ENCODE measurements at regions not wholly inside any gene's neighbourhood (a gene's known extent, or its start where the extent isn't known, plus 50 kb on each side); places are given as distances from the start of the nearest gene placed in this dataset.
"Not testable (repeated sequence)": the region's sequence is repeated elsewhere in the genome, so short reads cannot be mapped to it uniquely, and the experiment has no call there.

GRCh38 chr4:13678186-13678924 lies 50.8 kb upstream of the BOD1L1 start:
- Histone ChIP-seq H3K27me3 (ENCODE audit: control insufficient read depth, insufficient read depth, low read length) (no peaks in the 10 kb centered on the region), H3K4me3 (ENCODE audit: low read length) (no peak overlapping the region), H3K4me1 (ENCODE audit: control insufficient read depth, insufficient read depth, low read length) (no peaks in the 10 kb centered on the region), H3K9me3 (replicated peaks; ENCODE audit: low read length) (no peaks in the 10 kb centered on the region), H3K9ac (ENCODE audit: low read depth, low read length) (no peak overlapping the region), H3K36me3 (ENCODE audit: insufficient read depth, low read length) (no peaks in the 10 kb centered on the region), H3K4me2 (ENCODE audit: low read length) (no peak overlapping the region)

GRCh38 chr4:13681570-13681969 lies 54.0 kb upstream of the BOD1L1 start:
- H3K27me3 ChIP-seq (ENCODE audit: control insufficient read depth, insufficient read depth, low read length) = no peaks in the 10 kb centered on the region
- no peak overlapping the region for H3K4me2 ChIP-seq (ENCODE audit: low read length)
- H3K4me3 ChIP-seq (ENCODE audit: low read length) = no peak overlapping the region
- H3K36me3 ChIP-seq (ENCODE audit: insufficient read depth, low read length) = no peaks in the 10 kb centered on the region
- H3K9me3 ChIP-seq (replicated peaks; ENCODE audit: low read length) = no peaks in the 10 kb centered on the region
- H3K9ac ChIP-seq (ENCODE audit: low read depth, low read length) = no peak overlapping the region
- H3K4me1 ChIP-seq (ENCODE audit: control insufficient read depth, insufficient read depth, low read length) = no peaks in the 10 kb centered on the region

GRCh38 chr4:13694256-13694655 lies 66.7 kb upstream of the BOD1L1 start:
- no peak overlapping the region for H3K4me3 ChIP-seq (ENCODE audit: low read length)
- no peaks in the 10 kb centered on the region for H3K9me3 ChIP-seq (replicated peaks; ENCODE audit: low read length)
- peaks cover under 1% of the 10 kb centered on the region for H3K4me1 ChIP-seq (ENCODE audit: control insufficient read depth, insufficient read depth, low read length)
- no peaks in the 10 kb centered on the region for H3K36me3 ChIP-seq (ENCODE audit: insufficient read depth, low read length)
- no peak overlapping the region for H3K4me2 ChIP-seq (ENCODE audit: low read length)
- no peaks in the 10 kb centered on the region for H3K27me3 ChIP-seq (ENCODE audit: control insufficient read depth, insufficient read depth, low read length)
- H3K9ac ChIP-seq (ENCODE audit: low read depth, low read length) = no peak overlapping the region

- no peak overlapping the region for H3K4me2 ChIP-seq (ENCODE audit: low read length)
- H3K4me3 ChIP-seq (ENCODE audit: low read length) = no peak overlapping the region
- no peaks in the 10 kb centered on the region for H3K9me3 ChIP-seq (replicated peaks; ENCODE audit: low read length)
- H3K36me3 ChIP-seq (ENCODE audit: insufficient read depth, low read length) = no peaks in the 10 kb centered on the region
- H3K27me3 ChIP-seq (ENCODE audit: control insufficient read depth, insufficient read depth, low read length) = no peaks in the 10 kb centered on the region
- peaks cover 31% of the 10 kb centered on the region for H3K4me1 ChIP-seq (ENCODE audit: control insufficient read depth, insufficient read depth, low read length)
- no peak overlapping the region for H3K9ac ChIP-seq (ENCODE audit: low read depth, low read length)
Measured at GRCh38 chr4:13698296-13698695, 70.8 kb upstream of the BOD1L1 start.

- H3K9ac ChIP-seq (ENCODE audit: low read depth, low read length) = peak overlapping the region; percentile 51
- H3K36me3 ChIP-seq (ENCODE audit: insufficient read depth, low read length) = no peaks in the 10 kb centered on the region
Measured at GRCh38 chr4:13700021-13700857, 72.7 kb upstream of the BOD1L1 start.

GRCh38 chr4:13700858-13701140 lies 73.3 kb upstream of the BOD1L1 start:
- H3K9me3 ChIP-seq (replicated peaks; ENCODE audit: low read length); H3K4me2 ChIP-seq (ENCODE audit: low read length); H3K27me3 ChIP-seq (ENCODE audit: control insufficient read depth, insufficient read depth, low read length); H3K4me3 ChIP-seq (ENCODE audit: low read length); H3K9ac ChIP-seq (ENCODE audit: low read depth, low read length); H3K36me3 ChIP-seq (ENCODE audit: insufficient read depth, low read length): not testable (repeated sequence)
- H3K4me1 ChIP-seq (ENCODE audit: control insufficient read depth, insufficient read depth, low read length) = peaks cover 34% of the 10 kb centered on the region

More at GRCh38 chr4:13700021-13700857, 72.7 kb upstream of the BOD1L1 start:
- Histone ChIP-seq H3K4me3 (ENCODE audit: low read length) (peak overlapping the region; percentile 35), H3K9me3 (replicated peaks; ENCODE audit: low read length) (no peaks in the 10 kb centered on the region), H3K4me2 (ENCODE audit: low read length) (peak overlapping the region; percentile 72), H3K27me3 (ENCODE audit: control insufficient read depth, insufficient read depth, low read length) (no peaks in the 10 kb centered on the region), H3K4me1 (ENCODE audit: control insufficient read depth, insufficient read depth, low read length) (peaks cover 34% of the 10 kb centered on the region)

GRCh38 chr4:13701937-13702446 lies 74.5 kb upstream of the BOD1L1 start:
- peaks cover 34% of the 10 kb centered on the region for H3K4me1 ChIP-seq (ENCODE audit: control insufficient read depth, insufficient read depth, low read length)

GRCh38 chr4:13703096-13703495 lies 75.6 kb upstream of the BOD1L1 start:
- Histone ChIP-seq H3K36me3 (ENCODE audit: insufficient read depth, low read length) (no peaks in the 10 kb centered on the region), H3K4me2 (ENCODE audit: low read length) (no peak overlapping the region), H3K9me3 (replicated peaks; ENCODE audit: low read length) (no peaks in the 10 kb centered on the region), H3K4me3 (ENCODE audit: low read length) (no peak overlapping the region), H3K27me3 (ENCODE audit: control insufficient read depth, insufficient read depth, low read length) (no peaks in the 10 kb centered on the region), H3K9ac (ENCODE audit: low read depth, low read length) (no peak overlapping the region), H3K4me1 (ENCODE audit: control insufficient read depth, insufficient read depth, low read length) (peaks cover 34% of the 10 kb centered on the region)

More at GRCh38 chr4:13701937-13702446, 74.5 kb upstream of the BOD1L1 start:
- no peaks in the 10 kb centered on the region for H3K27me3 ChIP-seq (ENCODE audit: control insufficient read depth, insufficient read depth, low read length)
- H3K4me2 ChIP-seq (ENCODE audit: low read length) = no peak overlapping the region
- no peak overlapping the region for H3K4me3 ChIP-seq (ENCODE audit: low read length)
- no peaks in the 10 kb centered on the region for H3K36me3 ChIP-seq (ENCODE audit: insufficient read depth, low read length)
- H3K9me3 ChIP-seq (replicated peaks; ENCODE audit: low read length) = no peaks in the 10 kb centered on the region
- H3K9ac ChIP-seq (ENCODE audit: low read depth, low read length) = no peak overlapping the region

- no peak overlapping the region for H3K9ac ChIP-seq (ENCODE audit: low read depth, low read length)
- no peak overlapping the region for H3K4me2 ChIP-seq (ENCODE audit: low read length)
- no peaks in the 10 kb centered on the region for H3K27me3 ChIP-seq (ENCODE audit: control insufficient read depth, insufficient read depth, low read length)
- H3K9me3 ChIP-seq (replicated peaks; ENCODE audit: low read length) = no peaks in the 10 kb centered on the region
- no peak overlapping the region for H3K4me3 ChIP-seq (ENCODE audit: low read length)
- peaks cover 34% of the 10 kb centered on the region for H3K4me1 ChIP-seq (ENCODE audit: control insufficient read depth, insufficient read depth, low read length)
- H3K36me3 ChIP-seq (ENCODE audit: insufficient read depth, low read length) = no peaks in the 10 kb centered on the region
Measured at GRCh38 chr4:13704035-13704434, 76.5 kb upstream of the BOD1L1 start.

- no peaks in the 10 kb centered on the region for H3K9me3 ChIP-seq (replicated peaks; ENCODE audit: low read length)
- peaks cover 28% of the 10 kb centered on the region for H3K4me1 ChIP-seq (ENCODE audit: control insufficient read depth, insufficient read depth, low read length)
- H3K4me2 ChIP-seq (ENCODE audit: low read length) = no peak overlapping the region
- H3K27me3 ChIP-seq (ENCODE audit: control insufficient read depth, insufficient read depth, low read length) = no peaks in the 10 kb centered on the region
- no peaks in the 10 kb centered on the region for H3K36me3 ChIP-seq (ENCODE audit: insufficient read depth, low read length)
- H3K9ac ChIP-seq (ENCODE audit: low read depth, low read length) = no peak overlapping the region
- no peak overlapping the region for H3K4me3 ChIP-seq (ENCODE audit: low read length)
Measured at GRCh38 chr4:13704761-13705160, 77.2 kb upstream of the BOD1L1 start.

- no peaks in the 10 kb centered on the region for H3K9me3 ChIP-seq (replicated peaks; ENCODE audit: low read length)
- H3K9ac ChIP-seq (ENCODE audit: low read depth, low read length) = no peak overlapping the region
- no peak overlapping the region for H3K4me3 ChIP-seq (ENCODE audit: low read length)
- no peak overlapping the region for H3K4me2 ChIP-seq (ENCODE audit: low read length)
- peaks cover 21% of the 10 kb centered on the region for H3K4me1 ChIP-seq (ENCODE audit: control insufficient read depth, insufficient read depth, low read length)
- H3K36me3 ChIP-seq (ENCODE audit: insufficient read depth, low read length) = no peaks in the 10 kb centered on the region
- H3K27me3 ChIP-seq (ENCODE audit: control insufficient read depth, insufficient read depth, low read length) = no peaks in the 10 kb centered on the region
Measured at GRCh38 chr4:13705521-13706041, 78.1 kb upstream of the BOD1L1 start.
